Effector memory CD8-positive, alpha-beta T cell (primary cell): ENCODE measurements at regions not wholly inside any gene's neighbourhood (a gene's known extent, or its start where the extent isn't known, plus 50 kb on each side); places are given as distances from the start of the nearest gene placed in this dataset.
"Not testable (repeated sequence)": the region's sequence is repeated elsewhere in the genome, so short reads cannot be mapped to it uniquely, and the experiment has no call there.

Experiments
- ATAC-seq: fragments of 150-1000 bp; cut with Tn5 transposase; replicated peaks from 2 replicates; pipeline ENCODE4 v1.10.0; 2021; ENCODE audit warnings: mild to moderate bottlenecking, moderate library complexity
- DNase-seq, 3 experiments: peaks; one replicate each; pipeline ENCODE4 v3.0.0; 2021
- H3K27ac Mint-ChIP-seq, 2 donors: one replicate each; pipeline ENCODE4 v1.8.0; 2022; ENCODE audit warnings: mild to moderate bottlenecking in 2 of 2, mixed read lengths in 2 of 2, moderate library complexity in 2 of 2
- H3K27me3 Mint-ChIP-seq, 2 donors: one replicate each; pipeline ENCODE4 v1.8.0; 2022; ENCODE audit warnings: mixed read lengths in 2 of 2
- H3K36me3 Mint-ChIP-seq: one replicate; pipeline ENCODE4 v1.8.0; 2022; ENCODE audit warnings: mild to moderate bottlenecking, moderate library complexity, mixed read lengths; ENCODE audit not compliant: insufficient read depth
- H3K4me1 Mint-ChIP-seq, 2 donors: one replicate each; pipeline ENCODE4 v1.8.0; 2022; ENCODE audit warnings: low read depth in 2 of 2, mixed read lengths in 2 of 2
- H3K4me3 Mint-ChIP-seq, 2 donors: one replicate each; pipeline ENCODE4 v1.8.0; 2022; ENCODE audit warnings: mild to moderate bottlenecking in 2 of 2, mixed read lengths in 2 of 2, moderate library complexity in 2 of 2
- H3K9me3 Mint-ChIP-seq, 2 donors: one replicate each; pipeline ENCODE4 v1.8.0; 2022; ENCODE audit warnings: mixed read lengths in 2 of 2

- not testable (repeated sequence) for ATAC-seq, H3K27ac Mint-ChIP-seq, DNase-seq, H3K9me3 Mint-ChIP-seq, H3K4me1 Mint-ChIP-seq, H3K36me3 Mint-ChIP-seq, H3K4me3 Mint-ChIP-seq
- H3K27me3 Mint-ChIP-seq, result peaks cover 4 to 29% of the 10 kb centered on the region in 2 donors
Observed at GRCh38 chr18:14973421-14973820, 225.4 kb downstream of the ANKRD30B start.

GRCh38 chr18:14974088-14974487 lies 226.1 kb downstream of the ANKRD30B start:
- H3K27me3 Mint-ChIP-seq, result peaks cover 4 to 29% of the 10 kb centered on the region in 2 donors

GRCh38 chr18:14974576-14974975 lies 226.6 kb downstream of the ANKRD30B start:
- ATAC-seq (no peak), DNase-seq (no peak)
- H3K4me1 Mint-ChIP-seq, result no peaks in the 10 kb centered on the region
- H3K36me3 Mint-ChIP-seq, result no peaks in the 10 kb centered on the region
- peaks cover 4 to 29% of the 10 kb centered on the region in 2 donors for H3K27me3 Mint-ChIP-seq
- no peaks in the 10 kb centered on the region for H3K9me3 Mint-ChIP-seq
- H3K4me3 Mint-ChIP-seq, result no peak overlapping the region
- H3K27ac Mint-ChIP-seq, result no peak overlapping the region

More at GRCh38 chr18:14974088-14974487, 226.1 kb downstream of the ANKRD30B start:
- no peak for ATAC-seq
- Mint-ChIP-seq H3K4me1 (no peaks in the 10 kb centered on the region), H3K4me3 (no peak overlapping the region), H3K9me3 (no peaks in the 10 kb centered on the region), H3K36me3 (no peaks in the 10 kb centered on the region), H3K27ac (no peak overlapping the region)
- DNase-seq, result no peak

GRCh38 chr18:14975431-14975830 lies 227.5 kb downstream of the ANKRD30B start:
- Mint-ChIP-seq H3K27ac (no peak overlapping the region), H3K4me1 (no peaks in the 10 kb centered on the region), H3K27me3 (peaks cover 4 to 29% of the 10 kb centered on the region in 2 donors), H3K4me3 (no peak overlapping the region), H3K36me3 (no peaks in the 10 kb centered on the region), H3K9me3 (no peaks in the 10 kb centered on the region)
- ATAC-seq (no peak), DNase-seq (no peak)

- no peaks in the 10 kb centered on the region for H3K9me3 Mint-ChIP-seq
- peaks cover 4 to 29% of the 10 kb centered on the region in 2 donors for H3K27me3 Mint-ChIP-seq
- no peaks in the 10 kb centered on the region for H3K36me3 Mint-ChIP-seq
- no peak overlapping the region for H3K4me3 Mint-ChIP-seq
- DNase-seq (no peak), ATAC-seq (no peak)
- no peak overlapping the region for H3K27ac Mint-ChIP-seq
- no peaks in the 10 kb centered on the region for H3K4me1 Mint-ChIP-seq
Observed at GRCh38 chr18:14976736-14977430, 228.9 kb downstream of the ANKRD30B start.

GRCh38 chr18:14978191-14978590 lies 230.2 kb downstream of the ANKRD30B start:
- H3K27ac Mint-ChIP-seq, result peak overlapping the region in 1 of 2 donors; percentile 75
- no peaks in the 10 kb centered on the region for H3K9me3 Mint-ChIP-seq
- H3K27me3 Mint-ChIP-seq, result peaks cover 4 to 29% of the 10 kb centered on the region in 2 donors
- H3K36me3 Mint-ChIP-seq, result peaks cover 4% of the 10 kb centered on the region
- ATAC-seq (no peak), DNase-seq (no peak)
- H3K4me1 Mint-ChIP-seq, result no peaks in the 10 kb centered on the region
- no peak overlapping the region for H3K4me3 Mint-ChIP-seq

- Mint-ChIP-seq H3K4me3 (no peak overlapping the region), H3K9me3 (no peaks in the 10 kb centered on the region), H3K27me3 (peaks cover 0 to 29% of the 10 kb centered on the region in 2 donors), H3K36me3 (peaks cover 4% of the 10 kb centered on the region), H3K4me1 (no peaks in the 10 kb centered on the region), H3K27ac (no peak overlapping the region)
- DNase-seq (no peak), ATAC-seq (no peak)
Observed at GRCh38 chr18:14978962-14979535, 231.1 kb downstream of the ANKRD30B start.

GRCh38 chr18:14979875-14980274 lies 231.9 kb downstream of the ANKRD30B start:
- Mint-ChIP-seq H3K4me1 (no peaks in the 10 kb centered on the region), H3K27me3 (peaks cover 0 to 27% of the 10 kb centered on the region in 2 donors), H3K27ac (no peak overlapping the region), H3K36me3 (peaks cover 4% of the 10 kb centered on the region), H3K9me3 (no peaks in the 10 kb centered on the region), H3K4me3 (no peak overlapping the region)
- DNase-seq (no peak), ATAC-seq (no peak)

- not testable (repeated sequence) for ATAC-seq, H3K27ac Mint-ChIP-seq, H3K9me3 Mint-ChIP-seq, DNase-seq, H3K4me1 Mint-ChIP-seq, H3K36me3 Mint-ChIP-seq, H3K4me3 Mint-ChIP-seq, H3K27me3 Mint-ChIP-seq
Observed at GRCh38 chr18:14984531-14984930, 236.6 kb downstream of the ANKRD30B start.

GRCh38 chr18:14985291-14986013 lies 237.5 kb downstream of the ANKRD30B start:
- not testable (repeated sequence) for H3K4me1 Mint-ChIP-seq, H3K9me3 Mint-ChIP-seq, H3K27me3 Mint-ChIP-seq, H3K4me3 Mint-ChIP-seq, H3K36me3 Mint-ChIP-seq, ATAC-seq, DNase-seq
- H3K27ac Mint-ChIP-seq, result peak overlapping the region in 1 of 2 donors; percentile 18

GRCh38 chr18:14987377-14987776 lies 239.4 kb downstream of the ANKRD30B start:
- H3K27me3 Mint-ChIP-seq, H3K4me3 Mint-ChIP-seq, H3K27ac Mint-ChIP-seq, ATAC-seq, H3K9me3 Mint-ChIP-seq, DNase-seq, H3K36me3 Mint-ChIP-seq, H3K4me1 Mint-ChIP-seq: not testable (repeated sequence)

GRCh38 chr18:14987960-14988710 lies 240.2 kb downstream of the ANKRD30B start:
- H3K4me3 Mint-ChIP-seq, H3K4me1 Mint-ChIP-seq, H3K27ac Mint-ChIP-seq, H3K36me3 Mint-ChIP-seq, H3K27me3 Mint-ChIP-seq, DNase-seq, H3K9me3 Mint-ChIP-seq, ATAC-seq: not testable (repeated sequence)

GRCh38 chr18:14989569-14989968 lies 241.6 kb downstream of the ANKRD30B start:
- not testable (repeated sequence) for ATAC-seq, H3K27ac Mint-ChIP-seq, H3K4me1 Mint-ChIP-seq, DNase-seq, H3K36me3 Mint-ChIP-seq, H3K27me3 Mint-ChIP-seq, H3K4me3 Mint-ChIP-seq, H3K9me3 Mint-ChIP-seq
